CD14-positive monocyte (primary cell): ENCODE measurements at regions not wholly inside any gene's neighbourhood (a gene's known extent, or its start where the extent isn't known, plus 50 kb on each side); places are given as distances from the start of the nearest gene placed in this dataset.

ENCODE experiments used
- DNase-seq, 3 donors: peaks; one replicate each; pipeline ENCODE4 v3.0.0-alpha.2; 2011 to 2022
- H2AFZ ChIP-seq: 2 replicates; pipeline ENCODE4 v1.6.0; 2012; ENCODE audit warnings: mild to moderate bottlenecking, low read depth, low read length, inconsistent platforms; ENCODE audit not compliant: insufficient read depth, poor library complexity, severe bottlenecking
- H3K27ac ChIP-seq, 2 donors: 1 replicate in 1 of 2; 2 replicates in 1 of 2; pipeline ENCODE4 v1.5.1; 2012 to 2013; ENCODE audit warnings: low read length in 2 of 2, control low read depth in 1 of 2, inconsistent platforms in 1 of 2, low read depth in 1 of 2, mild to moderate bottlenecking in 1 of 2
- H3K27me3 ChIP-seq, 2 donors: one replicate each; pipeline versions ENCODE4 v1.6.0 to v1.6.1; 2011 to 2013; ENCODE audit warnings: low read length in 2 of 2; ENCODE audit not compliant: control insufficient read depth in 2 of 2, insufficient read depth in 2 of 2
- H3K36me3 ChIP-seq, 2 donors: replicated peaks in 1 of 2; 1 replicate in 1 of 2; 2 replicates in 1 of 2; pipeline versions ENCODE4 v1.5.1 to v1.6.1; 2012 to 2013; ENCODE audit warnings: low read length in 2 of 2, control low read depth in 1 of 2, inconsistent platforms in 1 of 2, mild to moderate bottlenecking in 1 of 2; ENCODE audit not compliant: insufficient read depth in 2 of 2, control insufficient read depth in 1 of 2
- H3K4me1 ChIP-seq, 2 donors: 1 replicate in 1 of 2; 2 replicates in 1 of 2; pipeline versions ENCODE4 v1.5.1 to v1.6.1; 2012 to 2013; ENCODE audit warnings: low read length in 2 of 2, control low read depth in 1 of 2, inconsistent platforms in 1 of 2, mild to moderate bottlenecking in 1 of 2, moderate library complexity in 1 of 2; ENCODE audit not compliant: insufficient read depth in 2 of 2, control insufficient read depth in 1 of 2
- H3K4me2 ChIP-seq: replicated peaks from 2 replicates; pipeline ENCODE3; 2012; ENCODE audit warnings: low read length, moderate library complexity, mild to moderate bottlenecking; ENCODE audit not compliant: poor library complexity, severe bottlenecking; ENCODE audit errors: extremely low read depth
- H3K4me3 ChIP-seq, 3 experiments: fragments of 200-600 bp in 1 of 3; sonication (generic) in 1 of 3; replicated peaks in 1 of 3; 1 replicate in 2 of 3; 2 replicates in 1 of 3; pipeline ENCODE4 v1.5.1; 2011 to 2013; ENCODE audit warnings: low read length in 3 of 3, mild to moderate bottlenecking in 3 of 3, control low read depth in 2 of 3, low read depth in 2 of 3, inconsistent platforms in 1 of 3, moderate library complexity in 1 of 3
- H3K79me2 ChIP-seq: 2 replicates; pipeline ENCODE4 v1.6.0; 2012; ENCODE audit warnings: mild to moderate bottlenecking, control low read depth, inconsistent platforms, low read length, moderate library complexity; ENCODE audit not compliant: insufficient read depth
- H3K9ac ChIP-seq: 2 replicates; pipeline ENCODE4 v1.6.0; 2017; ENCODE audit warnings: low read length, mild to moderate bottlenecking; ENCODE audit not compliant: insufficient read depth, poor library complexity, severe bottlenecking
- H3K9me3 ChIP-seq, 2 donors: replicated peaks in 1 of 2; 1 replicate in 1 of 2; 2 replicates in 1 of 2; pipeline versions ENCODE4 v1.5.1 to v1.6.1; 2012 to 2013; ENCODE audit warnings: low read length in 2 of 2, control low read depth in 1 of 2; ENCODE audit not compliant: control insufficient read depth in 1 of 2, insufficient read depth in 1 of 2
- H4K20me1 ChIP-seq: 2 replicates; pipeline ENCODE4 v1.6.0; 2012; ENCODE audit warnings: mild to moderate bottlenecking, low read length, control low read depth, moderate library complexity; ENCODE audit not compliant: insufficient read depth
- H3K27ac Mint-ChIP-seq, 7 donors: one replicate each; pipeline ENCODE4 v1.8.0; 2020; ENCODE audit warnings: mild to moderate bottlenecking in 7 of 7, mixed read lengths in 7 of 7, moderate library complexity in 6 of 7, inconsistent platforms in 2 of 7
- H3K27me3 Mint-ChIP-seq, 3 donors: one replicate each; pipeline ENCODE4 v1.8.0; 2021 to 2022; ENCODE audit warnings: low read depth in 3 of 3, mild to moderate bottlenecking in 3 of 3, mixed read lengths in 3 of 3, moderate library complexity in 3 of 3, inconsistent platforms in 1 of 3
- H3K36me3 Mint-ChIP-seq, 2 donors: one replicate each; pipeline ENCODE4 v1.8.0; 2020; ENCODE audit warnings: mixed read lengths in 2 of 2, inconsistent platforms in 1 of 2, mild to moderate bottlenecking in 1 of 2
- H3K4me1 Mint-ChIP-seq: one replicate; pipeline ENCODE4 v1.8.0; 2020; ENCODE audit warnings: mild to moderate bottlenecking, mixed read lengths
- H3K4me3 Mint-ChIP-seq, 2 donors: one replicate each; pipeline ENCODE4 v1.8.0; 2020; ENCODE audit warnings: mild to moderate bottlenecking in 2 of 2, mixed read lengths in 2 of 2, moderate library complexity in 1 of 2
- H3K9me3 Mint-ChIP-seq, 7 donors: one replicate each; pipeline ENCODE4 v1.8.0; 2020 to 2022; ENCODE audit warnings: mixed read lengths in 7 of 7, mild to moderate bottlenecking in 6 of 7, moderate library complexity in 6 of 7, inconsistent platforms in 2 of 7
- CTCF ChIP-seq: fragments of 200-600 bp; IDR thresholded peaks from one replicate; pipeline ENCODE4 v1.8.0; 2022; ENCODE audit warnings: antibody characterized with exemption, mild to moderate bottlenecking
- WGBS: methylation state at CpG from one replicate; pipeline ENCODE4 v1.1.5; 2013; ENCODE audit warnings: missing lambda C conversion rate; ENCODE audit not compliant: insufficient coverage; 5-methylcytosine and 5-hydroxymethylcytosine counted together
- intact Hi-C, 2 donors: fragments of 100-400 bp; cut with micrococcal nuclease; formaldehyde crosslinking; loops; one replicate each; pipeline versions ENCODE4 v1.15.0 to v1.15.1; 2023

GRCh38 chr17:51512220-51512907, 252.0 kb downstream of the UTP18 start:
- H2AFZ ChIP-seq, result no peak overlapping the region
- no peaks in the 10 kb centered on the region for H3K4me1 ChIP-seq
- no peak overlapping the region for H3K9ac ChIP-seq
- H3K4me3 ChIP-seq, result no peak overlapping the region
- no peak for DNase-seq
- intact Hi-C loops, result no loop called here
- 100% methylated on average over 1 of the region's 5 CpGs for WGBS
- H3K9me3 ChIP-seq, result no peaks in the 10 kb centered on the region
- Mint-ChIP-seq H3K9me3 (peaks cover 0 to 5% (median 0%) of the 10 kb centered on the region in 7 donors), H3K4me3 (no peak overlapping the region), H3K27ac (no peak overlapping the region), H3K4me1 (no peaks in the 10 kb centered on the region), H3K27me3 (peaks cover 2 to 9% (median 4%) of the 10 kb centered on the region in 3 donors), H3K36me3 (no peaks in the 10 kb centered on the region)
- H3K27ac ChIP-seq, result no peak overlapping the region
- TF ChIP-seq CTCF, result no peak
- H4K20me1 ChIP-seq, result no peaks in the 10 kb centered on the region
- no peak overlapping the region for H3K4me2 ChIP-seq
- H3K36me3 ChIP-seq, result no peaks in the 10 kb centered on the region
- H3K27me3 ChIP-seq, result peaks cover 0 to 1% of the 10 kb centered on the region in 2 donors
- no peaks in the 10 kb centered on the region for H3K79me2 ChIP-seq

- Histone ChIP-seq H4K20me1 (no peaks in the 10 kb centered on the region), H3K36me3 (no peaks in the 10 kb centered on the region), H3K9me3 (no peaks in the 10 kb centered on the region), H3K9ac (no peak overlapping the region), H3K4me3 (no peak overlapping the region), H3K79me2 (no peaks in the 10 kb centered on the region), H2AFZ (no peak overlapping the region), H3K27ac (no peak overlapping the region), H3K4me2 (no peak overlapping the region), H3K27me3 (no peaks in the 10 kb centered on the region), H3K4me1 (no peaks in the 10 kb centered on the region)
- 60% methylated on average over 1 of the region's 3 CpGs for WGBS
- H3K27ac Mint-ChIP-seq, result no peak overlapping the region
- no peak overlapping the region for H3K4me3 Mint-ChIP-seq
- no peaks in the 10 kb centered on the region for H3K4me1 Mint-ChIP-seq
- no peak for DNase-seq
- TF ChIP-seq CTCF, result no peak
- H3K27me3 Mint-ChIP-seq, result peaks cover 4 to 7% (median 6%) of the 10 kb centered on the region in 3 donors
- no peaks in the 10 kb centered on the region for H3K36me3 Mint-ChIP-seq
- H3K9me3 Mint-ChIP-seq, result peaks cover 0 to 5% (median 0%) of the 10 kb centered on the region in 7 donors
- intact Hi-C loops, result no loop called here
Observed at GRCh38 chr17:51516924-51517323, 256.6 kb downstream of the UTP18 start.
